Trophoblast cell (in vitro differentiated cells and primary cell): ENCODE measurements at regions not wholly inside any gene's neighbourhood (a gene's known extent, or its start where the extent isn't known, plus 50 kb on each side); places are given as distances from the start of the nearest gene placed in this dataset.

Experiments used
- DNase-seq, 2 donors: peaks; one replicate each; pipeline ENCODE4 v3.0.0-alpha.2; 2016
- H2AFZ ChIP-seq: 2 replicates; pipeline ENCODE4 v1.6.1; 2013; ENCODE audit warnings: low read length, moderate library complexity, mild to moderate bottlenecking; ENCODE audit not compliant: insufficient read depth, poor library complexity
- H2AK5ac ChIP-seq: 2 replicates; pipeline ENCODE4 v1.6.1; 2013; ENCODE audit warnings: mild to moderate bottlenecking, low read length
- H2BK120ac ChIP-seq: 2 replicates; pipeline ENCODE4 v1.6.1; 2013; ENCODE audit warnings: low read length, mild to moderate bottlenecking, moderate library complexity; ENCODE audit not compliant: insufficient read depth, poor library complexity
- H2BK12ac ChIP-seq: 2 replicates; pipeline ENCODE4 v1.6.1; 2013; ENCODE audit warnings: mild to moderate bottlenecking, low read length, moderate library complexity
- H2BK5ac ChIP-seq: 2 replicates; pipeline ENCODE4 v1.6.1; 2013; ENCODE audit warnings: low read length, low read depth, moderate library complexity, mild to moderate bottlenecking; ENCODE audit not compliant: poor library complexity
- H3K14ac ChIP-seq: 2 replicates; pipeline ENCODE4 v1.6.1; 2013; ENCODE audit warnings: mild to moderate bottlenecking, low read length
- H3K18ac ChIP-seq: 2 replicates; pipeline ENCODE4 v1.6.1; 2013; ENCODE audit warnings: mild to moderate bottlenecking, low read length
- H3K23ac ChIP-seq: 2 replicates; pipeline ENCODE4 v1.6.1; 2013; ENCODE audit warnings: low read length
- H3K27ac ChIP-seq: 2 replicates; pipeline ENCODE4 v1.5.1; 2013; ENCODE audit warnings: low read depth, mild to moderate bottlenecking, inconsistent platforms, low read length, moderate library complexity
- H3K27me3 ChIP-seq: 2 replicates; pipeline ENCODE4 v1.6.1; 2013; ENCODE audit warnings: inconsistent platforms, mild to moderate bottlenecking, low read length, moderate library complexity; ENCODE audit not compliant: insufficient read depth
- H3K36me3 ChIP-seq, 2 experiments: 1 replicate in 1 of 2; 2 replicates in 1 of 2; pipeline ENCODE4 v1.6.1; 2013; ENCODE audit warnings: low read length in 2 of 2, mild to moderate bottlenecking in 2 of 2, moderate library complexity in 1 of 2; ENCODE audit not compliant: insufficient read depth in 2 of 2, control insufficient read depth in 1 of 2
- H3K4ac ChIP-seq: 2 replicates; pipeline ENCODE4 v1.6.1; 2013; ENCODE audit warnings: low read depth, mild to moderate bottlenecking, low read length, moderate library complexity
- H3K4me1 ChIP-seq, 2 experiments: 1 replicate in 1 of 2; 2 replicates in 1 of 2; pipeline ENCODE4 v1.6.1; 2013; ENCODE audit warnings: low read length in 2 of 2, mild to moderate bottlenecking in 2 of 2, moderate library complexity in 1 of 2; ENCODE audit not compliant: insufficient read depth in 2 of 2, control insufficient read depth in 1 of 2
- H3K4me2 ChIP-seq: 2 replicates; pipeline ENCODE4 v1.6.1; 2013; ENCODE audit warnings: inconsistent platforms, mild to moderate bottlenecking, low read length, moderate library complexity
- H3K4me3 ChIP-seq: 2 replicates; pipeline ENCODE4 v1.5.1; 2013; ENCODE audit warnings: mild to moderate bottlenecking, low read depth, low read length, inconsistent platforms
- H3K79me1 ChIP-seq: one replicate; pipeline ENCODE4 v1.6.1; 2013; ENCODE audit warnings: low read length
- H3K79me2 ChIP-seq: 2 replicates; pipeline ENCODE4 v1.6.1; 2013; ENCODE audit warnings: low read length, mild to moderate bottlenecking; ENCODE audit not compliant: control insufficient read depth, insufficient read depth, poor library complexity
- H3K9ac ChIP-seq: 2 replicates; pipeline ENCODE4 v1.6.1; 2013; ENCODE audit warnings: mild to moderate bottlenecking, low read length
- H3K9me3 ChIP-seq: 2 replicates; pipeline ENCODE4 v1.6.1; 2013; ENCODE audit warnings: low read depth, mild to moderate bottlenecking, control low read depth, inconsistent platforms, low read length; ENCODE audit not compliant: insufficient read depth
- H4K12ac ChIP-seq: 2 replicates; pipeline ENCODE4 v1.6.1; 2013; ENCODE audit warnings: low read depth, mild to moderate bottlenecking, low read length, moderate library complexity
- H4K8ac ChIP-seq: 2 replicates; pipeline ENCODE4 v1.6.1; 2013; ENCODE audit warnings: low read depth, mild to moderate bottlenecking, low read length, moderate library complexity
- H4K91ac ChIP-seq: one replicate; pipeline ENCODE4 v1.6.1; 2013; ENCODE audit warnings: low read depth, mild to moderate bottlenecking, low read length, moderate library complexity
- WGBS: extraction: QIAGEN DNeasy Blood & Tissue Kit; methylation state at CpG from one replicate; pipeline ENCODE4 v1.1.7; 2013; ENCODE audit warnings: missing lambda C conversion rate; ENCODE audit not compliant: insufficient read length, insufficient coverage; ENCODE audit errors: extremely low coverage; 5-methylcytosine and 5-hydroxymethylcytosine counted together

DNA sequence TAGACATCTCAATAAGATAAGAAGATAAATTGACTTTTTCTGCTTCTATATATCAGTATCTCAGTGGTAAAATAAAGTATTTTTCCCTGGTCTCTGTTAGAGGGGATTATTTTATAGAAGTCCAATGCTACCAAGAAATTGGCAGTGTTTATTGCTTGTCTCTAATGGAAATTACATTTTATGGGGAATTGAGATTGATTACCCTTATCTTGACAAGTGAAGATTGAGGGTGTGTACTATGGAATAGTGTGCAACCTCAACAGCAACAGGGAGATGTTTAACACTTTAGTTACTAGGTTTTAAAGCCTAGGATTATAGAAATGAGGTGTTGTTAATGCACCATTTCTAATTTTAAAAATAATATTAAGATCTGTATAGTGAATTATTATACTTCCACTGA is 154.8 kb upstream of the ROBO1 start:
- Histone ChIP-seq H4K8ac (no peak overlapping the region), H3K14ac (no peak overlapping the region), H3K18ac (no peak overlapping the region), H2AK5ac (no peak overlapping the region), H3K23ac (no peak overlapping the region), H3K9ac (no peak overlapping the region), H3K4me2 (no peak overlapping the region), H2AFZ (no peak overlapping the region), H3K4me3 (no peak overlapping the region), H2BK12ac (no peak overlapping the region), H4K91ac (no peak overlapping the region), H3K9me3 (no peaks in the 10 kb centered on the region), H4K12ac (no peak overlapping the region), H3K79me1 (no peaks in the 10 kb centered on the region), H2BK5ac (no peak overlapping the region), H3K79me2 (no peaks in the 10 kb centered on the region), H3K27me3 (no peaks in the 10 kb centered on the region), H3K4me1 (no peaks in the 10 kb centered on the region), H3K4ac (no peak overlapping the region), H2BK120ac (no peak overlapping the region), H3K27ac (no peak overlapping the region), H3K36me3 (no peaks in the 10 kb centered on the region)
- no peak for DNase-seq

DNA sequence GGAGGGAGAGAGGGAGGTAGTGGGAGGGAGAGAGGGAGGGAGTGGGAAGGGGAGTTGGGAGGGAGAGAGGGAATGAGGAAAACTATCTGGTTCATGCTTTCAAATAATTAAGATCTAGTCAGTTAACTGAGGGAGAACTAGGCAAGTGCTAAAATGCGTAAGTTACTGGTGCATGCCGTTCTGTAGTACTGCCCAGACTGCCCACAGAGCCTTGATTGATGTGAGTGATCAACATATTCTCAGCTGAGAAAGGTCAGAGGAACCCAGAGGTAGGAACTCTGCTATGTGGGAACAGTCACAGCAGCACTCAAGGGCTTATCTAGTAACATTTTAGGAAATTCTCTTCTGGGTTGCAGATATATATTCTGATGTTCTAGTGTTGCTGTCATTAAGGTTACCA is 149.8 kb upstream of the ROBO1 start:
- no peak overlapping the region for H2AK5ac ChIP-seq
- no peak overlapping the region for H2BK120ac ChIP-seq
- no peak overlapping the region for H3K27ac ChIP-seq
- H3K23ac ChIP-seq, result no peak overlapping the region
- no peaks in the 10 kb centered on the region for H3K27me3 ChIP-seq
- H4K91ac ChIP-seq, result no peak overlapping the region
- no peaks in the 10 kb centered on the region for H3K4me1 ChIP-seq
- no peak for DNase-seq
- no peak overlapping the region for H2BK5ac ChIP-seq
- no peak overlapping the region for H4K8ac ChIP-seq
- H3K9me3 ChIP-seq, result no peaks in the 10 kb centered on the region
- no peaks in the 10 kb centered on the region for H3K36me3 ChIP-seq
- no peak overlapping the region for H2BK12ac ChIP-seq
- no peak overlapping the region for H2AFZ ChIP-seq
- no peaks in the 10 kb centered on the region for H3K79me2 ChIP-seq
- H3K4me3 ChIP-seq, result no peak overlapping the region
- H3K9ac ChIP-seq, result no peak overlapping the region
- H4K12ac ChIP-seq, result no peak overlapping the region
- H3K4ac ChIP-seq, result no peak overlapping the region
- H3K14ac ChIP-seq, result no peak overlapping the region
- H3K4me2 ChIP-seq, result no peak overlapping the region
- no CpG with 5 or more reads among the region's 2 CpGs for WGBS
- no peaks in the 10 kb centered on the region for H3K79me1 ChIP-seq
- H3K18ac ChIP-seq, result no peak overlapping the region

DNA sequence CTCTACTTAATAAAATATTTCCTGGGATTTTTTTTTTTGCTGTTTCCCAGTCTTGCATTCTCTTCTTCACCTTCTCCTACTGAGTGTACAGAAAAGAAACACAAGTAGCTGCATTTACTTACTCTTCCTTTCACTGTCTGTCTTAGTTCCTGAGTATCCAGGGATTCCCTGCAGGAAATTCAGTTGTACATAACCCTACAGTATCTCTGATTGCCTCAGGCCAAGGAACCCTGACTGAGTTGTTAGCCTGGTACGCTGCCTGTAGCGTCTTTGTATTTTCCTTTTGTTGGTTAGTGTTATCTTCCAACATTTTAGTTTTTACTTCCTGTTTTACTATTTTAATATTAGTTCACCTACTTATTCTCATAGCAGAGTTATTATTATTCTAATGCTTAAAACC is 142.5 kb upstream of the ROBO1 start:
- H3K18ac ChIP-seq, result no peak overlapping the region
- H3K27ac ChIP-seq, result no peak overlapping the region
- no peaks in the 10 kb centered on the region for H3K36me3 ChIP-seq
- H4K12ac ChIP-seq, result no peak overlapping the region
- H2BK12ac ChIP-seq, result no peak overlapping the region
- H3K4me2 ChIP-seq, result no peak overlapping the region
- no peak overlapping the region for H3K4ac ChIP-seq
- H3K27me3 ChIP-seq, result no peaks in the 10 kb centered on the region
- H2BK120ac ChIP-seq, result no peak overlapping the region
- no peaks in the 10 kb centered on the region for H3K79me2 ChIP-seq
- no peak overlapping the region for H2AK5ac ChIP-seq
- no peak overlapping the region for H3K23ac ChIP-seq
- no peak overlapping the region for H3K9ac ChIP-seq
- H3K79me1 ChIP-seq, result no peaks in the 10 kb centered on the region
- WGBS, result no CpG with 5 or more reads among the region's 2 CpGs
- H3K4me3 ChIP-seq, result no peak overlapping the region
- H4K91ac ChIP-seq, result no peak overlapping the region
- no peaks in the 10 kb centered on the region for H3K4me1 ChIP-seq
- no peak overlapping the region for H2BK5ac ChIP-seq
- no peak overlapping the region for H3K14ac ChIP-seq
- H3K9me3 ChIP-seq, result no peaks in the 10 kb centered on the region
- no peak overlapping the region for H4K8ac ChIP-seq
- no peak for DNase-seq
- no peak overlapping the region for H2AFZ ChIP-seq

DNA sequence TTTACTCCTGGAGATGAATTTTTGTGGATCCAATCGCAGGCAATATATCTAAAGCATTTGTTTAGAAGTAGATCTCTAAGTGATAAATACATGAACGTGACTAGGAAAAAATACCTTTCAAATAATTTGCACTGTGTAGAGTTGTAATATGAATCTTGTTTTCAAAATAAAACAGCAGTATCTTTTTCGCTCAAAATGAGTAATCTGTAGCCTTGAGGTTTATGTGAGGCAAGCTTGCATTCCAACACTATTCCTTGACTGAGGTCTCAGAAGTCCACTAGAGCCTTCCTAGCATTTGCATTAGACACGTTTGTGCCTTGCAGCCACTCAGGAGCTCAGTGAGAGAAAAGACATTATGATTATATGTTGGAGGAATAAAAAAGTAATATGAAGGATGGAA is 138.3 kb upstream of the ROBO1 start:
- H3K4me1 ChIP-seq, result no peaks in the 10 kb centered on the region
- H4K8ac ChIP-seq, result no peak overlapping the region
- no peak overlapping the region for H3K18ac ChIP-seq
- H3K79me1 ChIP-seq, result no peaks in the 10 kb centered on the region
- H4K12ac ChIP-seq, result no peak overlapping the region
- no peak overlapping the region for H4K91ac ChIP-seq
- no peaks in the 10 kb centered on the region for H3K27me3 ChIP-seq
- no peak overlapping the region for H3K27ac ChIP-seq
- no peak overlapping the region for H2BK120ac ChIP-seq
- no peak overlapping the region for H3K4me3 ChIP-seq
- H2BK12ac ChIP-seq, result no peak overlapping the region
- DNase-seq, result peak; percentile 65 to 83
- H3K79me2 ChIP-seq, result no peaks in the 10 kb centered on the region
- H3K4ac ChIP-seq, result no peak overlapping the region
- no peaks in the 10 kb centered on the region for H3K9me3 ChIP-seq
- no peak overlapping the region for H3K14ac ChIP-seq
- no peak overlapping the region for H3K4me2 ChIP-seq
- H2BK5ac ChIP-seq, result no peak overlapping the region
- no peak overlapping the region for H3K23ac ChIP-seq
- no peak overlapping the region for H3K9ac ChIP-seq
- no peaks in the 10 kb centered on the region for H3K36me3 ChIP-seq
- no CpG with 5 or more reads among the region's 4 CpGs for WGBS
- H2AK5ac ChIP-seq, result no peak overlapping the region
- H2AFZ ChIP-seq, result no peak overlapping the region

DNA sequence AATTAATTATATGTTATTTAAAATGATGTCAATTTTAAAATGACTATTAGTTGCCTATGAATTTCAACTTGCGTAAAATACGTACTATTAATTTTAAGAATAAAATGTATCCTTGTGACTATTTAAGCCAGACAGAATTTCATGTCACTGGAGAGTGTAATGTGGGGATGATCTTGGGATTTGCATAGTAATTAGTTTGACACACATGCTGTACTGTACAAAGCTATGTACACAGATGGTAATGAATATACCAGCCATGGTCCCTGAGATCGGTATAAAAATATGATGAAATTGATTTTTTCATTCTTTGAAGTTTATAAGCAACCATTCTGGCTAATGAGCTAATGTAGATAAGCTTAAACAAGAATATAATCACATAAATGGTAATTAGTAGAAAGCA is 134.4 kb upstream of the ROBO1 start:
- Histone ChIP-seq H3K18ac (no peak overlapping the region), H3K23ac (no peak overlapping the region), H2BK120ac (no peak overlapping the region), H3K4me2 (no peak overlapping the region), H2AFZ (no peak overlapping the region), H4K12ac (no peak overlapping the region), H3K79me2 (no peaks in the 10 kb centered on the region), H4K91ac (no peak overlapping the region), H3K27ac (no peak overlapping the region), H3K9me3 (no peaks in the 10 kb centered on the region), H3K4me1 (no peaks in the 10 kb centered on the region), H3K27me3 (no peaks in the 10 kb centered on the region), H3K36me3 (no peaks in the 10 kb centered on the region), H3K4me3 (no peak overlapping the region), H3K9ac (no peak overlapping the region), H2BK12ac (no peak overlapping the region), H2BK5ac (no peak overlapping the region), H4K8ac (no peak overlapping the region), H3K4ac (no peak overlapping the region), H3K79me1 (no peaks in the 10 kb centered on the region), H3K14ac (no peak overlapping the region), H2AK5ac (no peak overlapping the region)
- WGBS, result no CpG with 5 or more reads among the region's 3 CpGs
- DNase-seq, result no peak
